Thyroid gland (tissue), 4 donors: ENCODE measurements at regions not wholly inside any gene's neighbourhood (a gene's known extent, or its start where the extent isn't known, plus 50 kb on each side); places are given as distances from the start of the nearest gene placed in this dataset.

Experiments
- POLR2A ChIP-seq, 2 donors: fragments of 450-650 bp; IDR thresholded peaks; one replicate each; pipeline ENCODE4 v1.6.1; 2017; ENCODE audit warnings: antibody characterized with exemption in 2 of 2, mild to moderate bottlenecking in 2 of 2, moderate library complexity in 1 of 2
- TF ChIP-seq, protein P1 (sequence below), 6 experiments: fragments of 200-600 bp in 3 of 6; fragments of 450-650 bp in 3 of 6; sonication (generic) in 3 of 6; IDR thresholded peaks; one replicate each; pipeline ENCODE4 v1.5.1; 2016 to 2019; ENCODE audit warnings: antibody characterized with exemption in 6 of 6, mild to moderate bottlenecking in 2 of 6, inconsistent platforms in 1 of 6, moderate library complexity in 1 of 6

DNA sequence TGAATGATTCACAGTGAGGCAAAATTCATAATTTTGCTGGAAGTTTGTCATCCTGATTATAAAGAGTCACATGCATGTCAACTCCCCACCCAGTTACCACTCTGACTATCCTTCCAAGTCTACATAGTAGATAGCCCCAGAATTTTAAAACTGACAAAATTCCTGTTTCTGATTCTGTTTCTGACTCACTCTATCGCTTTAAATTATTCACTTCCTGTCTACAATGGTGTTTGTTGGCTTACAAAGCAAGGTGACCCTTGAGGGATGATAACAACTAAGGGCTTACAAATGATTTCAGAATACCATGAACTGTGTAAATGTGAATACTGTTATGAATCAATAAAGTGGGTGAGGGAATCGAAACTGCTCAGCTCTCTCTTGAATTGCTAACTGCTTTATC, 98.7 kb upstream of the KL start:
- TF ChIP-seq POLR2A (IDR thresholded peaks at IDR 0.05), result no peak
- TF ChIP-seq, protein P1, sequence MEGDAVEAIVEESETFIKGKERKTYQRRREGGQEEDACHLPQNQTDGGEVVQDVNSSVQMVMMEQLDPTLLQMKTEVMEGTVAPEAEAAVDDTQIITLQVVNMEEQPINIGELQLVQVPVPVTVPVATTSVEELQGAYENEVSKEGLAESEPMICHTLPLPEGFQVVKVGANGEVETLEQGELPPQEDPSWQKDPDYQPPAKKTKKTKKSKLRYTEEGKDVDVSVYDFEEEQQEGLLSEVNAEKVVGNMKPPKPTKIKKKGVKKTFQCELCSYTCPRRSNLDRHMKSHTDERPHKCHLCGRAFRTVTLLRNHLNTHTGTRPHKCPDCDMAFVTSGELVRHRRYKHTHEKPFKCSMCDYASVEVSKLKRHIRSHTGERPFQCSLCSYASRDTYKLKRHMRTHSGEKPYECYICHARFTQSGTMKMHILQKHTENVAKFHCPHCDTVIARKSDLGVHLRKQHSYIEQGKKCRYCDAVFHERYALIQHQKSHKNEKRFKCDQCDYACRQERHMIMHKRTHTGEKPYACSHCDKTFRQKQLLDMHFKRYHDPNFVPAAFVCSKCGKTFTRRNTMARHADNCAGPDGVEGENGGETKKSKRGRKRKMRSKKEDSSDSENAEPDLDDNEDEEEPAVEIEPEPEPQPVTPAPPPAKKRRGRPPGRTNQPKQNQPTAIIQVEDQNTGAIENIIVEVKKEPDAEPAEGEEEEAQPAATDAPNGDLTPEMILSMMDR (IDR thresholded peaks at IDR 0.05), result no peak
